ENCODE measurements at regions not wholly inside any gene's neighbourhood (a gene's known extent, or its start where the extent isn't known, plus 50 kb on each side); places are given as distances from the start of the nearest gene placed in this dataset.
"Not testable (repeated sequence)": the region's sequence is repeated elsewhere in the genome, so short reads cannot be mapped to it uniquely, and the experiment has no call there.

GRCh38 chr20:29781217-29781616 lies 1476.2 kb upstream of the DEFB115 start:
- TF ChIP-seq CTCF (IDR thresholded peaks at IDR 0.05; ENCODE audit: low read depth, low read length, poor library complexity, severe bottlenecking); EZH2phosphoT487 (IDR thresholded peaks at IDR 0.05; ENCODE audit: borderline replicate concordance, low read length): not testable (repeated sequence)
